NCI-H2107 treated with DMSO at 0.1 percent for 48 hours (cell line): ENCODE measurements at regions not wholly inside any gene's neighbourhood (a gene's known extent, or its start where the extent isn't known, plus 50 kb on each side); places are given as distances from the start of the nearest gene placed in this dataset.

Source experiments
- DNase-seq: peaks from one replicate; lab custom pipeline; 2025; ENCODE audit not compliant: unreplicated experiment; lab: John Stamatoyannopoulos, UW

DNA sequence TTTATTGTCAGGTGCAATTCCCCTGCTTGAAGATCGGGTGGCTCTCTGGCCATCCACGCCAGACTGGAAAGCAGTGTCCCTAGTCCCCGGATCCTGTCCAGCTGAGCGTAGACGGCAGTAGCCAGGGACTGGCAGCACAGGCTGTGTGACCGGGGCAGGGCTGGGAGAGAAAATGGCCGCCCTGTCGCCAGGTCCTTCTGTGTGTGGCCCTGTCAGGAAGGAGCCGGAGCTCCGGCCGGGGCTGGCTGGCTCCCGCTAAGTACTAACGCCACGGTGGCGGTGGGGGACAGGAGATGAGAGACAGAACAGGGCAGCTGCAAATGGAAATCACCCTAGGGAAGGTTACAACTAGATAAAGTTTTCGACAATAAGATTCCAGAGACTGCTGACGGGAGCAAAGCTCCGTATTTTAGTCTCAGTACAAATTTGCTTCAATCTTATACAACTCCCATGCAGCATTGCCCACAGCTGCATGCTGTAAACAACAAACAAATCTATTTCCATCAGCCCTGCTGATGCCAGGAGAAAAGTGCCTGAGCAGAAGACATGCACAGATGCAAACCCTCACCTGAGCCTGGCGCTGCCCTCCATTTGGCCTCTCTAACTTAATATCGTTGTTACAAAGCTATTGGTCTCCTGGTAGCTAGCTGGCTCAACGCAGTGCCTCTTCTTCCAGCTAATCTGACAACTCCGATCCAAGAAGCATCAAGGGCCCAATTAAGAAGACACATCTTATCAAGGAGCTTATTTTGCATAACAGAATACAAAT, 253.0 kb downstream of the TSHZ3 start:
- DNase-seq: no peak

DNA sequence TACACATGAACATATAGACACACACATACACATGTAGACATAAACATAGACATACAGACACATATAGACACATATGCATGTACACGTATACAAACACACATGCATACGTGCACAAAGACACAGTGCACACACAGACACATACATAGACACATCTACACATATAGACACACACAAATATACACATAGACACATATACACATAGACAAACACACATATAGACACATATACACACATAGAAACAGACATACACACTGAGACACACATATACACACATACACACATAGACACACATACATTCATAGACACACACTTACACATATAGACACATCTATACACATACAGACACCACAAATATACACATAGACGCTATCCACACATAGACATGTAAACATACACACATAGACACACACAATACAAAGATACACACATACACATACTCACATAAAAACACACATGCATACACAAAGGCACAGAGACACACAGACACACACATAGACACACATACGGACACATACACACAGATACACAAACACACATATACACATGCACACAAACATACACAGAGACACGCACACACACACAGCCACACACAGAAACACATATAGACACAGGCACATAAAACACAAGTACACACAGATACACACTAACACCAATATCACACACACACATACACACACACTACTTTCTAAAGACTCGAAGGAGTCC, 254.0 kb downstream of the TSHZ3 start:
- no peak for DNase-seq

DNA sequence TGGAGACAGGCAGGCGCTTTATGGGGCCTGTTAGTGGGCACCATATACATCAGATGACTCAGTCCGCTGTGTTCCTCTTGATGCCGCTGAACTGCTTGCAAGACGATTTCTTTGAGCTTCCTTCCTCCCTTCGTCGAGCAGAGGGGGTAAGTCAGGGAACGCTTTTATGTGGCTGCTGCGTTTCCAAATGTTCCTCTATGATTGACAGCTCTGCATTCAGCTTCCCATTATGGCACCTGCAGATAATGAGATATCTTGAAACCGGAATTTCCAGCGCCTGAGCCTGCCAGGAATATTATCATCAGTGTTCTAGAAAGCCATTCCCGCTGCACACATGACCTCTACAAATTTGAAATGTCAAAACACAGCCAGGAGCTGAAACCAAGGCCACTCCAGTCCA, 257.0 kb downstream of the TSHZ3 start:
- DNase-seq: no peak

GRCh38 chr19:31089681-31090080, 259.6 kb downstream of the TSHZ3 start:
- DNase-seq: no peak

- DNase-seq: no peak
Measured at GRCh38 chr19:31085125-31085524, 264.1 kb downstream of the TSHZ3 start.

DNA sequence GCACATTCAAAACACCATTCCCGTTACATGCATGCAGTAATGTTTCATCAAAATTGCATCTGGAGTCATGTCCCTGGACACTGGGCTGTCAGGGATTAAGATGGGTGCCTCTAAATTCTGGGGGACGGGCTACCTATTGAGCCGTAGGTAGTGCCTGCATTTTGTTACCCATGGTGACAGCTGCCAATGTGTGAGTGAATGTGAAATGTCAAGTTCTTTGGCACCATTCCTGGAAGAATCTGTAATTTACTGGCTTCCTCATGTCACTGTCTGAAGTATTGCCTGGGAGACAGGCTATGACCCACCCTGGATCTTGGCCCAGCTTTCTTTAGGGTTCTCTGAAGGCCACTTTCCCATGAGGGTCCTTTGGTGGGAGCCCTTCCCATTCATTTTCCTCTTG, 266.1 kb downstream of the TSHZ3 start:
- DNase-seq: no peak

GRCh38 chr19:31075146-31075655, 274.0 kb downstream of the TSHZ3 start:
- no peak for DNase-seq

GRCh38 chr19:31074199-31075125, 274.8 kb downstream of the TSHZ3 start:
- no peak for DNase-seq

DNA sequence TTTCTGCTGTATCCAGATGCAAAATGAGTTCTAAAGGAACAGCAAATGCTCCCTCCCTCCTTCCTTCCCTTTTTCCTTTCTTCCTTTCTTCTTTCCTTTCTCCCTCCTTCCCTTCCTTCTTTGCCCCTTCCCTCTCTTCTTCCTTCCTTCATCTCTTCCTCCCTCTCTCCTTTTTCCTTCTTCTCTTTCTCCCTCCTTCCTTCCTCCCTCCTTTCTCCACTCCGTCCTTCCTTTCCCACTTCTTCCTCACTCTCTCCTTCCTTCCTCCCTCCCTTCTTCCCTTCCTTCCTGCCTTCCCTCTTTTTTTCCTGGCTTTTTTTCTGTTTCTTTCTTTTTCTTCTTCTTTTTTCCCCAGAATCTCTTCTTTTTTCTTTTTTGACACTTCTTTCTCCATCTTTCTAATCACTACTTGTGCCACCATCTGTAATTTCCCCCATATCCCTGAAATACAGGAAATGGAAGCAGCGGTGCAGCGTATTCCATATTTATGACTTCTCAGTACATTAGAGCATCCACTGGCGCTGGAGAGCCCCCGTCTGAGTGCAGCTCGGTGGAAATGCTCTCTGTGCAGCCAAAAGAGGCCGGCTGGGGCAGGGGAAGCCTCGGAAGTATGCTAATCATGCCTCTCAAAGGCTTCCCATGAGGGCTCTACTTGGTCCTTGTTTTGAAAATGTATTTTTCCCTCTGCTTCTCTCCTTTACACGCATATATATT, 275.6 kb downstream of the TSHZ3 start:
- DNase-seq: no peak

DNA sequence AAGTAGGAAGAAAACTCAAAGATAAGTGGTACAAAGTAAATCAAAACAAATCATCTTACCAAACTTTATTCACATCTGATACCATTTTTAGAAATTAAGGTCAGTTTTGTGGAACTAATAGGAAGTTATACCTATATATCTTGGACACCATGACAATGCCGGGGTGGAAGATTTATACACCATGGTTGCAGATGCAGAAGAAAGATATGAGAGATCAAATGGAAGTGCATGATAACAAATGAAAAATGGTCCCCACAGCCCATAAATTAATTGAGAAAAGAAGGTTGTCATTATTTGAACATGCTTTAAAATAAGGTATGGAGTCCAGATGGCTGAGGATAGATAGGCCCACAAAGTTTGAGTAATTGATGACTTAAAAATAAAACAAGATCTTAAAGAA, 276.8 kb downstream of the TSHZ3 start:
- no peak for DNase-seq

GRCh38 chr19:31071136-31071855, 277.9 kb downstream of the TSHZ3 start:
- no peak for DNase-seq

- no peak for DNase-seq
Measured at GRCh38 chr19:31070146-31071065, 278.8 kb downstream of the TSHZ3 start.

DNA sequence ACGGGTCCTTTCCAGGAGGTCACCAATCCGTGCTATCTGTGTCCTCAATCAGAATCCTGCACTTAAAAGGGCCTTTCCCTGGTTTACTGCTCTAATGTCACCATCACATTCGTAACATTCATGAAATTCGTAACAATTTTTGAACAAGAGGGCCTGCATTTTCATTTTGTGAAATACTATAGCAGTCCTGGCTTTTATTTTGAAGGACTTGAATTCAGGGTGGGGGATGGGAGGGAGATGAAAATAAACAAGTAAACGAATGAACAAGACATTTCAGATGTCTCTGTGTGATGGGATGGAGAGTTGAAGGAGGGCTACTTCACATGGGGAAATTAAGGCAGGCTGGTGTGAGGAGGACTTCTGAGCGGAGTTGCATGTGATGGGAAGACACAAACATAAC, 281.0 kb downstream of the TSHZ3 start:
- DNase-seq: no peak

- no peak for DNase-seq
Measured at GRCh38 chr19:31066385-31066784, 282.9 kb downstream of the TSHZ3 start.

- DNase-seq: no peak
Measured at GRCh38 chr19:31064491-31064890, 284.7 kb downstream of the TSHZ3 start.

DNA sequence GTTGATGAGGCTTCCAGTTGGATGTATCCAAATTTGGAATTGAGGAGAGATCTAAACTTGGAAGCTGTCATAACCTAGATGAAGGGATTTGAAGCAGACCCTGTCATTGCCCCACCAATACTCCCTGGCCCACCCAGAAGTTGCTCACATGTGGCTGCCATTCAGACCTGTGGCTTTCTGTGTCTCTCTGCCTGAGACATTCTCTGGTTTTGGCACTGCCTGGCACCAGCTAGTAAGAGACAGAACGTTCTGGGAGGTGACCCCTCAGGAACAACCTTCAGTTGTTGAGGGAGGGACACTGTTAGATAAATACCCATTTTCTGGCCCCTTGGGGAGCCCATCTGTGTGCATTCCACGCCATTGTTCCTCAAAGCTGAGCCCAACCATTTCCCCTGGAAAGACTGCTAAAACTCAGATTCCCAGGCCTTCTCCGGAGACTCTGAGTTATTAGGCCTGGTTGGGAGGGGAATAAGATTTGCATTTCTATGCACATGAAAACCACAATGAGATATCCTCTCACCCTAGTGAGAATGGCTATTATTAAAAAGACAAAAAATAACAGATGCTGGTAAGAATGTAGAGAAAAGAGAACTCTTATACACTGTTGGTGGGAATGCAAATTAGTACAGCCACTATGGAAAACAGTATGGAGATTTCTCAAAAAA, 290.4 kb downstream of the TSHZ3 start:
- no peak for DNase-seq

- no peak for DNase-seq
Measured at GRCh38 chr19:31057476-31057875, 291.8 kb downstream of the TSHZ3 start.

- no peak for DNase-seq
Measured at GRCh38 chr19:31055454-31055853, 293.8 kb downstream of the TSHZ3 start.
